GM23248 (cell line): ENCODE measurements at regions not wholly inside any gene's neighbourhood (a gene's known extent, or its start where the extent isn't known, plus 50 kb on each side); places are given as distances from the start of the nearest gene placed in this dataset.
"Not testable (repeated sequence)": the region's sequence is repeated elsewhere in the genome, so short reads cannot be mapped to it uniquely, and the experiment has no call there.

Source experiments
- DNase-seq: peaks from one replicate; pipeline ENCODE4 v3.0.0-alpha.2; 2015
- H2AFZ ChIP-seq: fragments of 200-600 bp; sonication (generic); 2 replicates; pipeline ENCODE4 v1.6.1; 2016; ENCODE audit warnings: antibody characterized with exemption
- H3F3A ChIP-seq: fragments of 200-600 bp; sonication (generic); 2 replicates; pipeline ENCODE4 v1.6.1; 2016; ENCODE audit warnings: mild to moderate bottlenecking, antibody characterized with exemption, mixed run types; ENCODE audit not compliant: insufficient read depth
- H3K27ac ChIP-seq: fragments of 200-600 bp; sonication (generic); 2 replicates; pipeline ENCODE4 v1.5.1; 2016; ENCODE audit warnings: mild to moderate bottlenecking
- H3K27me3 ChIP-seq: fragments of 200-600 bp; sonication (generic); replicated peaks from 2 replicates; pipeline ENCODE4 v1.6.1; 2016; ENCODE audit warnings: mild to moderate bottlenecking; ENCODE audit not compliant: insufficient read depth
- H3K36me3 ChIP-seq: fragments of 200-600 bp; sonication (generic); 2 replicates; pipeline ENCODE4 v1.6.1; 2016; ENCODE audit warnings: low read depth, mild to moderate bottlenecking
- H3K4me1 ChIP-seq: fragments of 200-600 bp; sonication (generic); 2 replicates; pipeline ENCODE4 v1.6.1; 2016; ENCODE audit warnings: mild to moderate bottlenecking; ENCODE audit not compliant: insufficient read depth
- H3K4me2 ChIP-seq: fragments of 200-600 bp; sonication (generic); one replicate; pipeline ENCODE4 v1.6.1; 2016; ENCODE audit warnings: mild to moderate bottlenecking; ENCODE audit not compliant: unreplicated experiment
- H3K4me3 ChIP-seq: fragments of 200-600 bp; sonication (generic); 2 replicates; pipeline ENCODE4 v1.5.1; 2016; ENCODE audit warnings: mild to moderate bottlenecking
- H3K79me2 ChIP-seq: fragments of 200-600 bp; sonication (generic); 2 replicates; pipeline ENCODE4 v1.6.1; 2016; ENCODE audit warnings: mild to moderate bottlenecking; ENCODE audit not compliant: insufficient read depth
- H3K9ac ChIP-seq: fragments of 200-600 bp; sonication (generic); 2 replicates; pipeline ENCODE4 v1.6.1; 2016; ENCODE audit warnings: mild to moderate bottlenecking
- H3K9me2 ChIP-seq: fragments of 200-600 bp; sonication (generic); 2 replicates; pipeline ENCODE4 v1.6.1; 2016; ENCODE audit warnings: mixed run types, mild to moderate bottlenecking, moderate library complexity; ENCODE audit not compliant: insufficient read depth
- H3K9me3 ChIP-seq: fragments of 200-600 bp; sonication (generic); one replicate; pipeline ENCODE4 v1.6.1; 2017; ENCODE audit warnings: low read depth
- H4K20me1 ChIP-seq: fragments of 200-600 bp; sonication (generic); 2 replicates; pipeline ENCODE4 v1.6.0; 2016; ENCODE audit not compliant: insufficient read depth
- EZH2 ChIP-seq: fragments of 200-600 bp; sonication (generic); IDR thresholded peaks from 2 replicates; pipeline ENCODE4 v1.6.1; 2018; ENCODE audit warnings: antibody characterized with exemption, mild to moderate bottlenecking; ENCODE audit not compliant: insufficient read depth, poor library complexity, severe bottlenecking
- EZH2phosphoT487 ChIP-seq: fragments of 200-600 bp; sonication (generic); IDR thresholded peaks from 2 replicates; pipeline ENCODE4 v1.6.1; 2018; ENCODE audit warnings: antibody characterized with exemption, moderate library complexity, mild to moderate bottlenecking, low read depth; ENCODE audit not compliant: insufficient read depth
- WGBS, 2 experiments: methylation state at CpG; one replicate each; pipeline ENCODE4 v1.1.6; 2015 to 2017; ENCODE audit warnings: low lambda C conversion rate in 2 of 2, low coverage in 1 of 2; ENCODE audit errors: missing lambda C conversion rate in 2 of 2; 5-methylcytosine and 5-hydroxymethylcytosine counted together
- in situ Hi-C: fragments of 300-500 bp; cut with MboI; formaldehyde crosslinking; loops from 2 replicates; pipeline ENCODE4 v1.15.0; 2020

GRCh38 chr9:113738893-113739604 lies 137.1 kb upstream of the ZNF618 start:
- H4K20me1 ChIP-seq: no peaks in the 10 kb centered on the region
- no peaks in the 10 kb centered on the region for H3F3A ChIP-seq
- TF ChIP-seq EZH2phosphoT487: no peak
- TF ChIP-seq EZH2: no peak
- H3K9me3 ChIP-seq: no peaks in the 10 kb centered on the region
- H3K9ac ChIP-seq: no peak overlapping the region
- H3K79me2 ChIP-seq: no peaks in the 10 kb centered on the region
- H2AFZ ChIP-seq: no peak overlapping the region
- DNase-seq: peak; percentile 15
- no peaks in the 10 kb centered on the region for H3K4me1 ChIP-seq
- no peak overlapping the region for H3K4me2 ChIP-seq
- 82 to 85% methylated on average over 6 of the region's 6 CpGs for WGBS, 2 experiments
- H3K4me3 ChIP-seq: no peak overlapping the region
- H3K27ac ChIP-seq: no peak overlapping the region
- H3K9me2 ChIP-seq: no peaks in the 10 kb centered on the region
- in situ Hi-C loops: no loop called here
- H3K36me3 ChIP-seq: no peaks in the 10 kb centered on the region
- peaks cover 36% of the 10 kb centered on the region for H3K27me3 ChIP-seq

GRCh38 chr9:113739605-113740507 lies 136.3 kb upstream of the ZNF618 start:
- H3K9ac ChIP-seq, H3F3A ChIP-seq, H2AFZ ChIP-seq, in situ Hi-C loops, H3K36me3 ChIP-seq, H4K20me1 ChIP-seq, H3K4me2 ChIP-seq, H3K9me3 ChIP-seq, H3K4me1 ChIP-seq, H3K4me3 ChIP-seq, H3K79me2 ChIP-seq, H3K9me2 ChIP-seq, DNase-seq, H3K27ac ChIP-seq: not testable (repeated sequence)
- H3K27me3 ChIP-seq: peaks cover 44% of the 10 kb centered on the region
- 93 to 100% methylated on average over 1 to 2 of the region's 2 CpGs for WGBS, 2 experiments

- H3K9me3 ChIP-seq, H3K4me2 ChIP-seq, H3K36me3 ChIP-seq, H3K9me2 ChIP-seq, H3K4me3 ChIP-seq, H3K27ac ChIP-seq, H2AFZ ChIP-seq, H3F3A ChIP-seq, H3K9ac ChIP-seq, H3K79me2 ChIP-seq, in situ Hi-C loops, H3K4me1 ChIP-seq, H4K20me1 ChIP-seq: not testable (repeated sequence)
- peak; percentile 85 for DNase-seq
- WGBS, 2 experiments: 11 to 13% methylated on average over 8 of the region's 8 CpGs
- peaks cover 54% of the 10 kb centered on the region for H3K27me3 ChIP-seq
Observed at GRCh38 chr9:113740508-113741500, 135.3 kb upstream of the ZNF618 start.
